ENCODE measurements at regions not wholly inside any gene's neighbourhood (a gene's known extent, or its start where the extent isn't known, plus 50 kb on each side); places are given as distances from the start of the nearest gene placed in this dataset.

DNA sequence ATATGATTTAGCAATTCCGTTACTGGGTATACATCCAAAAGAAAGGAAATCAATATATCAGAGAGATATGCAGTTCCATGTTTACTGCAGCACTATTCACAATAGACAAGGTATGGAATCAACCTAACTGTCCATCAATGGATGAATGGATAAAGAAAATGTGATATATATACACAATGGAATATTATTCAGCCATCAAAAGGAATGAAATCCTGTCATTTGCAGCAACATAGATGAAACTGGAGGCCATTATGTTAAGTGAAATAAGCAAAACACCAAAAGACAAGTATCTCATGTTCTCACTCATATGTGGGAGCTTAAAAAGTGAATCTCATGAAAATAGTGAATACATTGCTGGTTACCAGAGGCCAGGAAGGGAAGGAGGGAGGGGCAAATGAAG is 390.8 kb downstream of the ZFHX3 start:
- WGBS, result 93% methylated on average over 1 of the region's 1 CpG
- TF ChIP-seq POLR2A (IDR thresholded peaks at IDR 0.05) (no peak), POLR2AphosphoS5 (IDR thresholded peaks at IDR 0.05) (no peak)
- TF ChIP-seq, protein P1, sequence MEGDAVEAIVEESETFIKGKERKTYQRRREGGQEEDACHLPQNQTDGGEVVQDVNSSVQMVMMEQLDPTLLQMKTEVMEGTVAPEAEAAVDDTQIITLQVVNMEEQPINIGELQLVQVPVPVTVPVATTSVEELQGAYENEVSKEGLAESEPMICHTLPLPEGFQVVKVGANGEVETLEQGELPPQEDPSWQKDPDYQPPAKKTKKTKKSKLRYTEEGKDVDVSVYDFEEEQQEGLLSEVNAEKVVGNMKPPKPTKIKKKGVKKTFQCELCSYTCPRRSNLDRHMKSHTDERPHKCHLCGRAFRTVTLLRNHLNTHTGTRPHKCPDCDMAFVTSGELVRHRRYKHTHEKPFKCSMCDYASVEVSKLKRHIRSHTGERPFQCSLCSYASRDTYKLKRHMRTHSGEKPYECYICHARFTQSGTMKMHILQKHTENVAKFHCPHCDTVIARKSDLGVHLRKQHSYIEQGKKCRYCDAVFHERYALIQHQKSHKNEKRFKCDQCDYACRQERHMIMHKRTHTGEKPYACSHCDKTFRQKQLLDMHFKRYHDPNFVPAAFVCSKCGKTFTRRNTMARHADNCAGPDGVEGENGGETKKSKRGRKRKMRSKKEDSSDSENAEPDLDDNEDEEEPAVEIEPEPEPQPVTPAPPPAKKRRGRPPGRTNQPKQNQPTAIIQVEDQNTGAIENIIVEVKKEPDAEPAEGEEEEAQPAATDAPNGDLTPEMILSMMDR (IDR thresholded peaks at IDR 0.05), result no peak
- Histone ChIP-seq H3K36me3 (no peaks in the 10 kb centered on the region), H3K27ac (no peak overlapping the region), H3K4me1 (replicated peaks) (no peaks in the 10 kb centered on the region), H3K4me3 (no peak overlapping the region), H3K9me3 (no peaks in the 10 kb centered on the region), H3K27me3 (replicated peaks; ENCODE audit: insufficient read depth) (no peaks in the 10 kb centered on the region)
- no peak for DNase-seq (ENCODE audit: low spot score)
- intact Hi-C loops (cut with DNase I), result no loop called here

DNA sequence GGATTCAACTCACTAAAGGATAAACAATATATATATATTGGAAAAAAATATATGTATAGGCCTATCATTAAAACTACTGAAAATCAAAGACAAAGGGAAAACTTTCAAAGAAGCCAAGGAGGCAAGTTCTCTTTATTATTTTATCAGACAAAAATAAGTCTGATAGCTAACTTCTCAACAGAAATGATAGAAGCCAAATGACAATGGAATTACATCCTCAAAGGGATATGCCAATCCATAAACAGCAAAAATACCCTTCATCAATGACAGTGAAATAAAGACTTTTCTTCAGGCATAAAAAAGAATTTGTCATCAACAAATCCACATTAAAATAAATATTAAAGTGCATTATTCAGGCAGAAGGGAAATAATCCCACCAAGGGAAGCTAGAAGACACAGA is 393.4 kb downstream of the ZFHX3 start:
- Histone ChIP-seq H3K27ac (no peak overlapping the region), H3K4me3 (no peak overlapping the region), H3K4me1 (replicated peaks) (no peaks in the 10 kb centered on the region), H3K9me3 (no peaks in the 10 kb centered on the region), H3K27me3 (replicated peaks; ENCODE audit: insufficient read depth) (no peaks in the 10 kb centered on the region), H3K36me3 (no peaks in the 10 kb centered on the region)
- intact Hi-C loops (cut with DNase I), result no loop called here
- TF ChIP-seq POLR2A (IDR thresholded peaks at IDR 0.05) (no peak), POLR2AphosphoS5 (IDR thresholded peaks at IDR 0.05) (no peak)
- TF ChIP-seq, protein P1 (IDR thresholded peaks at IDR 0.05), result no peak
- no peak for DNase-seq (ENCODE audit: low spot score)

DNA sequence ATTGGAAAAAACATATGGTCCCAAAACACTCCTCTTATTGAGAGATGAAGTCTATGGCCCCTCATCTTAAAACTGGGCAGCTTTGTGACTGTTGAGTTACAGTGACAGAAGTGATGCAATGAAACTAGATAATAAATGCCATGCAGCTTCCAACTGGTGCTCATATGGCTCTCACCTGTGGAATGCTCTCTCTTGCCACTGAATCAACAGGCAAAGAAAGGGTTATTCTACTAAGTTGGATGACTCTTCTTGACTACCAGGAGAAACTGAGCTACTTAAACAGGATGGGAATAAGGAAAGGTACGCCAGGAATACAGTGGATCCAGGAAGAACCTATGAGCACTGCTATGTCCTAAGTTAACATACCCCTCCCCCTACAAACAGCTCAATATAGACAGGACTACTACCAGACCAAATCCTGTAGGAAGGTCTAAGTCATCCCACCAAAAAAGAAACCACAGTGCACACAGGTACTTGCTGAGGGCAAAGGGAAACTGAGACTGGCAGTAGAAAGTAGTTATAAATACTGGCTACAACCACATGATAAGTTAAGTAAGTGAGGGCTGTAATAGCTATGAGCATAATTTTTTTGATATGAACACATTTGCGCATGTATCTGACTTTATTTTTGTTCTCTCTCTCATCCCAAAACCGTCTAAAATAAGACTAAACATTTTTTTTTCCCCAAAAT is 398.5 kb downstream of the ZFHX3 start:
- Histone ChIP-seq H3K27me3 (replicated peaks; ENCODE audit: insufficient read depth) (no peaks in the 10 kb centered on the region), H3K4me1 (replicated peaks) (no peaks in the 10 kb centered on the region), H3K27ac (no peak overlapping the region), H3K36me3 (no peaks in the 10 kb centered on the region), H3K4me3 (no peak overlapping the region), H3K9me3 (no peaks in the 10 kb centered on the region)
- DNase-seq (ENCODE audit: low spot score), result no peak
- 96% methylated on average over 3 of the region's 3 CpGs for WGBS
- intact Hi-C loops (cut with DNase I), result no loop called here
- TF ChIP-seq, protein P1 (IDR thresholded peaks at IDR 0.05), result no peak
- TF ChIP-seq POLR2A (IDR thresholded peaks at IDR 0.05) (no peak), POLR2AphosphoS5 (IDR thresholded peaks at IDR 0.05) (no peak)

DNA sequence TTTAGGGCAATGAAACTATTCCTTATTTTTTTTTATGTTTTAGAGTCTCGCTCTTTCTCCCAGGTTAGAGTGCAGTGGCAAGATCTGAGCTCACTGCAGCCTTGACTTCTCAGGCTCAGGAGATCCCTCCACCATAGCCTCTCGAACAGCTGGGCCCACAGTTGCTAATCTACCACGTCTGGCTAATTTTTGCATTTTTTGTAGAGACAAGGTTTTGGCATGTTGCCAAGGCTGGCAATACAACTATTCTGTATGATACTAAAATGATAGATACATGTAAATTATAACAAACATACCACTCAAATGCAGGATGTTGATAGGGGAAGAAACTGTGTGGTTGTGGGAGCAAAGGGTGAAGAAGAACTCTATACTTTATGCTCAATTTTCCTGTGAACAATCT is 401.3 kb downstream of the ZFHX3 start:
- H3K9me3 ChIP-seq, result no peaks in the 10 kb centered on the region
- TF ChIP-seq, protein P1 (IDR thresholded peaks at IDR 0.05), result no peak
- no peak for TF ChIP-seq POLR2A (IDR thresholded peaks at IDR 0.05)
- no peak for TF ChIP-seq POLR2AphosphoS5 (IDR thresholded peaks at IDR 0.05)
- WGBS, result 82% methylated on average over 3 of the region's 3 CpGs

DNA sequence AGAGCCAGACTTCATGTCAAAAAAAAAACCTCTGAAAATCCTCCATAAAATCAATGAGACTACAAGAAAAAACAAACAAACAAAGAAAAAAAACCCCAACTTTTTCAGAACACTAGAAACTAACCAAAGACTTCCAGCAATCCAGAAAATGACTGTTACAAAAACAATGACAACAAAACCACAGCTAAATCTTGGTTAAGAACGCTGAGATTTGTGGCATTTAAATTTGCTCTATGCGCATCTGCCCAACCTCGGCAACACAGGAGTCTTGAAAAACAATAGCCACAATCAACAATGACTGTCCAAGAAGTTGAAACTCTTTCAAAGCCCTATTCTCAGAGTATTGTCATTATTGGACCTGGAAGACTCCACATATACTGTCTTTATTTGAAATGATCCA is 402.4 kb downstream of the ZFHX3 start:
- H3K9me3 ChIP-seq, result no peaks in the 10 kb centered on the region
- 83% methylated on average over 3 of the region's 3 CpGs for WGBS
- intact Hi-C loops (cut with DNase I), result no loop called here
- DNase-seq (ENCODE audit: low spot score), result no peak
- H3K4me3 ChIP-seq, result no peak overlapping the region
- no peaks in the 10 kb centered on the region for H3K27me3 ChIP-seq (replicated peaks; ENCODE audit: insufficient read depth)
- H3K4me1 ChIP-seq (replicated peaks), result no peaks in the 10 kb centered on the region
- TF ChIP-seq, protein P1 (IDR thresholded peaks at IDR 0.05), result no peak
- TF ChIP-seq POLR2A (IDR thresholded peaks at IDR 0.05) (no peak), POLR2AphosphoS5 (IDR thresholded peaks at IDR 0.05) (no peak)
- H3K27ac ChIP-seq, result no peak overlapping the region
- no peaks in the 10 kb centered on the region for H3K36me3 ChIP-seq

More for the DNA sequence above, 401.3 kb downstream of the ZFHX3 start:
- intact Hi-C loops (cut with DNase I), result no loop called here
- no peaks in the 10 kb centered on the region for H3K27me3 ChIP-seq (replicated peaks; ENCODE audit: insufficient read depth)
- H3K36me3 ChIP-seq, result no peaks in the 10 kb centered on the region
- DNase-seq (ENCODE audit: low spot score), result no peak
- no peak overlapping the region for H3K27ac ChIP-seq
- no peaks in the 10 kb centered on the region for H3K4me1 ChIP-seq (replicated peaks)
- no peak overlapping the region for H3K4me3 ChIP-seq
